PC-3 (cell line): ENCODE measurements at regions not wholly inside any gene's neighbourhood (a gene's known extent, or its start where the extent isn't known, plus 50 kb on each side); places are given as distances from the start of the nearest gene placed in this dataset.

ENCODE experiments used
- EZH2phosphoT487 ChIP-seq: fragments of 300-600 bp; sonication (generic); IDR thresholded peaks from 2 replicates; pipeline ENCODE4 v1.6.1; 2018; ENCODE audit warnings: mild to moderate bottlenecking, antibody characterized with exemption, low read length, borderline replicate concordance
- TF ChIP-seq, protein P1 (sequence below): fragments of 300-600 bp; sonication (generic); conservative IDR thresholded peaks from 2 replicates; pipeline ENCODE4 v1.5.1; 2017; ENCODE audit warnings: antibody characterized with exemption, low read depth, mild to moderate bottlenecking, low read length

DNA sequence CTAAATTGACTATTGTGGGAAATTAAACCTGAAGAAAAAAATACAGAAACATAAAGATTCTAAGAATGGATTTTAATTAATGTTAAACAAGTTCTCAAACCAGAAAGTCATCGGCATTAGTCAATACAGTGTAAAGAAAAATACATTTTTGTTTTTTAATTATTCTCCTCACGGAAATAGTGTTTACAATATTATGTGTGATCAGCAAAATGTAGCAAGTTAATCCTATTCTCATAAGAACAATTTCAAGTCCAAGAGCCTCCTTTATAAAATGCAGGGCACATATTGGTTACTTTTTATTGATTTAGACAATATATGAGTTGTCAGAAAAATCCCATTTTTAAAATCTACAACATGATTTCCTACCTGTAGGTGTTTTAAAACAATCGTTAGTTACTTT lies 158.0 kb upstream of the MGAT4C start:
- TF ChIP-seq EZH2phosphoT487, result no peak
- TF ChIP-seq, protein P1, sequence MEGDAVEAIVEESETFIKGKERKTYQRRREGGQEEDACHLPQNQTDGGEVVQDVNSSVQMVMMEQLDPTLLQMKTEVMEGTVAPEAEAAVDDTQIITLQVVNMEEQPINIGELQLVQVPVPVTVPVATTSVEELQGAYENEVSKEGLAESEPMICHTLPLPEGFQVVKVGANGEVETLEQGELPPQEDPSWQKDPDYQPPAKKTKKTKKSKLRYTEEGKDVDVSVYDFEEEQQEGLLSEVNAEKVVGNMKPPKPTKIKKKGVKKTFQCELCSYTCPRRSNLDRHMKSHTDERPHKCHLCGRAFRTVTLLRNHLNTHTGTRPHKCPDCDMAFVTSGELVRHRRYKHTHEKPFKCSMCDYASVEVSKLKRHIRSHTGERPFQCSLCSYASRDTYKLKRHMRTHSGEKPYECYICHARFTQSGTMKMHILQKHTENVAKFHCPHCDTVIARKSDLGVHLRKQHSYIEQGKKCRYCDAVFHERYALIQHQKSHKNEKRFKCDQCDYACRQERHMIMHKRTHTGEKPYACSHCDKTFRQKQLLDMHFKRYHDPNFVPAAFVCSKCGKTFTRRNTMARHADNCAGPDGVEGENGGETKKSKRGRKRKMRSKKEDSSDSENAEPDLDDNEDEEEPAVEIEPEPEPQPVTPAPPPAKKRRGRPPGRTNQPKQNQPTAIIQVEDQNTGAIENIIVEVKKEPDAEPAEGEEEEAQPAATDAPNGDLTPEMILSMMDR, result no peak
